Esophagus squamous epithelium (tissue), 5 donors: ENCODE measurements at regions not wholly inside any gene's neighbourhood (a gene's known extent, or its start where the extent isn't known, plus 50 kb on each side); places are given as distances from the start of the nearest gene placed in this dataset.
"Not testable (repeated sequence)": the region's sequence is repeated elsewhere in the genome, so short reads cannot be mapped to it uniquely, and the experiment has no call there.

Experiments
- DNase-seq: peaks from one replicate; lab custom pipeline; 2025; lab: John Stamatoyannopoulos, UW
- H3K27ac ChIP-seq, 4 donors: fragments of 200-600 bp; sonication (generic); one replicate each; pipeline ENCODE4 v1.5.1; 2016 to 2019; ENCODE audit warnings: mild to moderate bottlenecking in 1 of 4
- H3K27me3 ChIP-seq, 4 donors: fragments of 200-600 bp; sonication (generic); 1 replicate in 3 of 4; 2 replicates in 1 of 4; pipeline versions ENCODE4 v1.5.1 to v1.6.0; 2017 to 2021; ENCODE audit warnings: antibody characterized with exemption in 1 of 4
- H3K36me3 ChIP-seq, 3 donors: fragments of 200-600 bp; sonication (generic); one replicate each; pipeline ENCODE4 v1.5.1; 2016 to 2019
- H3K4me1 ChIP-seq, 3 donors: fragments of 200-600 bp; sonication (generic); one replicate each; pipeline ENCODE4 v1.5.1; 2017 to 2019
- H3K4me3 ChIP-seq, 4 donors: fragments of 200-600 bp; sonication (generic); 1 replicate in 3 of 4; 2 replicates in 1 of 4; pipeline ENCODE4 v1.5.1; 2016 to 2019; ENCODE audit warnings: mild to moderate bottlenecking in 2 of 4, moderate library complexity in 1 of 4
- H3K9me3 ChIP-seq, 3 donors: fragments of 200-600 bp; sonication (generic); one replicate each; pipeline ENCODE4 v1.5.1; 2016 to 2019
- POLR2A ChIP-seq, 4 donors: fragments of 450-650 bp; IDR thresholded peaks; one replicate each; pipeline ENCODE4 v1.6.1; 2017; ENCODE audit warnings: antibody characterized with exemption in 4 of 4, mild to moderate bottlenecking in 4 of 4, moderate library complexity in 3 of 4
- WGBS, 2 donors: methylation state at CpG; one replicate each; pipeline ENCODE4 v1.1.5; 2018; 5-methylcytosine and 5-hydroxymethylcytosine counted together
- intact Hi-C: fragments of 100-400 bp; cut with DNase I; formaldehyde crosslinking; loops from one replicate; pipeline ENCODE4 v1.15.0; 2022
- TF ChIP-seq, protein P1 (sequence below), 6 experiments: fragments of 450-650 bp in 4 of 6; fragments of 200-600 bp in 2 of 6; sonication (generic) in 2 of 6; IDR thresholded peaks; one replicate each; pipeline ENCODE4 v1.5.1; 2016 to 2019; ENCODE audit warnings: antibody characterized with exemption in 6 of 6, mild to moderate bottlenecking in 4 of 6, moderate library complexity in 4 of 6
- donor health status: DM: yes; HTN: yes; CAD: no.

DNA sequence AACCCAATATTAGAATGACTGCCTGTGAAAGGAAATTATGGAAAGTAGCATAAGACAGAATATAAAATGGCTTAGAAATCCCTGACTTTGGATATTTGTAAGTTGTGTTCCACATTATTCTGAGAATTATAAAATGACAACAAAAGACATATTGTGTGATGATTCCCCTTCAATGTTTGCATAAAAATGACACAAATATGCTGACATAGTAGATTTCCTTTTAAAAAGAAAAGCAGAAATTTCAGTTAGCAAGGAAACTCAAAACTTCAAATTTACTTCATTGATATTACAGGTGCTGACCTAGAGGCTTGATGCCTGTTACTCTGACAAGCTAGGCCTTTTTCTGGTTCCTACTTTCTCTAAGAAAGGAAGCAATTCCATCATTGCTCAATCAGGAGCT, 816.9 kb upstream of the HS3ST5 start:
- Histone ChIP-seq H3K9me3 (no peaks in the 10 kb centered on the region), H3K27ac (no peak overlapping the region), H3K4me1 (no peaks in the 10 kb centered on the region), H3K4me3 (no peak overlapping the region), H3K27me3 (no peaks in the 10 kb centered on the region), H3K36me3 (no peaks in the 10 kb centered on the region)
- DNase-seq: no peak
- intact Hi-C loops: no loop called here
- TF ChIP-seq POLR2A (IDR thresholded peaks at IDR 0.05): no peak
- TF ChIP-seq, protein P1, sequence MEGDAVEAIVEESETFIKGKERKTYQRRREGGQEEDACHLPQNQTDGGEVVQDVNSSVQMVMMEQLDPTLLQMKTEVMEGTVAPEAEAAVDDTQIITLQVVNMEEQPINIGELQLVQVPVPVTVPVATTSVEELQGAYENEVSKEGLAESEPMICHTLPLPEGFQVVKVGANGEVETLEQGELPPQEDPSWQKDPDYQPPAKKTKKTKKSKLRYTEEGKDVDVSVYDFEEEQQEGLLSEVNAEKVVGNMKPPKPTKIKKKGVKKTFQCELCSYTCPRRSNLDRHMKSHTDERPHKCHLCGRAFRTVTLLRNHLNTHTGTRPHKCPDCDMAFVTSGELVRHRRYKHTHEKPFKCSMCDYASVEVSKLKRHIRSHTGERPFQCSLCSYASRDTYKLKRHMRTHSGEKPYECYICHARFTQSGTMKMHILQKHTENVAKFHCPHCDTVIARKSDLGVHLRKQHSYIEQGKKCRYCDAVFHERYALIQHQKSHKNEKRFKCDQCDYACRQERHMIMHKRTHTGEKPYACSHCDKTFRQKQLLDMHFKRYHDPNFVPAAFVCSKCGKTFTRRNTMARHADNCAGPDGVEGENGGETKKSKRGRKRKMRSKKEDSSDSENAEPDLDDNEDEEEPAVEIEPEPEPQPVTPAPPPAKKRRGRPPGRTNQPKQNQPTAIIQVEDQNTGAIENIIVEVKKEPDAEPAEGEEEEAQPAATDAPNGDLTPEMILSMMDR (IDR thresholded peaks at IDR 0.05): no peak

DNA sequence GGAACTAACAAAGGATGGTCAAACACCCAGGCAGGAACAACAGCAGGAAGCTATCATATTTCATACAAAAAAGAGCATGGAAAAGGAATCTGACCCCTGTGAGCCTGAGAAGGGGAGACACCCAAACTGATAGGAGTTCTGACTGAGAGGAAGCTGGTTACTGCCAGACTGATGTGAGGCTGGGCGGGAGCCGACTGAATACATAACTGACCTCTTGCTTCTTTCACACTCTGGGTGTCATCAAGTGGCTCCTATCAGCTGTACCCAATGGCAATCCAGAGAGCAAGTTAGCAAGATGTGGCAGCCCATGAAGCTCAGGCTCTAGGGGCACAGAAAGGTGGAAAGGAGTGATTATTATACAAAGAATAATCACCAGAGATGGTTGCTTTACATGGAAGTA, 795.1 kb upstream of the HS3ST5 start:
- no peak overlapping the region for H3K27ac ChIP-seq
- intact Hi-C loops: no loop called here
- TF ChIP-seq, protein P1 (IDR thresholded peaks at IDR 0.05): no peak
- no peak for TF ChIP-seq POLR2A (IDR thresholded peaks at IDR 0.05)
- WGBS, 2 donors: 64 to 67% methylated on average over 2 of the region's 2 CpGs
- H3K36me3 ChIP-seq: no peaks in the 10 kb centered on the region
- H3K27me3 ChIP-seq: no peaks in the 10 kb centered on the region
- no peaks in the 10 kb centered on the region for H3K9me3 ChIP-seq
- H3K4me3 ChIP-seq: no peak overlapping the region
- H3K4me1 ChIP-seq: no peaks in the 10 kb centered on the region
- no peak for DNase-seq

DNA sequence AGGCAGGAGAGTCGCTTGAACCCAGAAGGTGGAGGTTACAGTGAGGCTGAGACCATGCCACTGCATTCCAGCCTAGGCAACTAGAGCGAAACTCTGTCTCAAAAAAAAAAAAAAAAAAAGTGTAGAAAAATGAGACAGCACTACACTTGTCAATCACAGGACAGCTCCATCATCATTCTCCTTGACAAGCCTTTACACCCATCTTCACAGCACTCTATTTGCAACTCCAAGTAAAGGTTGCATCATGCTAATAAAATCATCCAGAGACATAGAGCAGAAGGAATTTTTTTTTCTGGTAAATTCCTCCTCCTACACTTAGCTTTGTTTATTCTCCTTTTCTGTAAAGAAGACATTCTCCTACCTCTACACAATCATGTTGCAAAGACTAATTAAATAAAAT, 791.0 kb upstream of the HS3ST5 start:
- no peak for DNase-seq
- intact Hi-C loops: no loop called here
- H3K4me1 ChIP-seq: no peaks in the 10 kb centered on the region
- no peaks in the 10 kb centered on the region for H3K27me3 ChIP-seq
- no peak overlapping the region for H3K27ac ChIP-seq
- TF ChIP-seq POLR2A (IDR thresholded peaks at IDR 0.05): no peak
- TF ChIP-seq, protein P1 (IDR thresholded peaks at IDR 0.05): no peak
- no peak overlapping the region for H3K4me3 ChIP-seq
- WGBS, 2 donors: 73 to 93% methylated on average over 2 of the region's 2 CpGs
- H3K9me3 ChIP-seq: no peaks in the 10 kb centered on the region
- H3K36me3 ChIP-seq: no peaks in the 10 kb centered on the region

DNA sequence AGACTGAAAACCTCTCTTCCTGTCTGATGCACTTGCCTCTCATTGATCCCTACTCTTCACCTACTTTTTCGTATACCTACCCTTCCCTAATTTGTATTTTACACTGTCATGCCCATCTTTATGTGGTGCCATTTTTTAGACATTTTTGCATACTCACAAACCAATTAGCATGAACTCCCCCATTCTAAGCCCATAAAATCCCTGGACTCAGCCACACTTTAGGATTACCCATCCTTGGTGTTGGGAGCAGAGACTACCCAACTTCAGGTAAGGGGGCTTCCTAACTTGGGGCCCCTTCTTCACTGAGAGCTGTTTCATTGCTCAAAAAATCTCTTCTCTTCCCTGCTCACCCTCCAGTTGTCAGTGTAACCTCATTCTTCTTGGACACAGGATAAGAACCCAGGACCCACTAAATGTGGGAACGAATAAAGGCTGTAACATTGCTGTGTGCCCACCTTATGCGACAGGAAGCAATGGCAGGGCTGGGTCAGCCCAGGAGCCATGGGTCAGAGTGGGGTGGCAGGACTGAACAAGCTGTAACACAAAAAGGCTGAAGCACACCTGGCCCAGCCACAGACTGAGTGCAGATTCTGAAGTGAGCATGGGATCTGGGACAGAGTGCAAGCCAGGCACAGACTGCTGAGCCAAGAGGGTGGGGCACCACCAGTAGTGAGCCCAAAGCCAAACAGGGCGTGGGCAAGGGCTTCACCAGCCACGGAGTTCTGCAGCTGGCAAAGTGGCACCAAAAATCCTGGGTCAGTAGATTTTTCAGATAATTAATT, 789.1 kb upstream of the HS3ST5 start:
- 42 to 70% methylated on average over 3 to 5 of the region's 5 CpGs for WGBS, 2 donors
- Histone ChIP-seq H3K4me1 (no peaks in the 10 kb centered on the region), H3K9me3 (no peaks in the 10 kb centered on the region), H3K4me3 (no peak overlapping the region), H3K27ac (no peak overlapping the region), H3K27me3 (no peaks in the 10 kb centered on the region), H3K36me3 (no peaks in the 10 kb centered on the region)
- intact Hi-C loops: no loop called here
- TF ChIP-seq, protein P1 (IDR thresholded peaks at IDR 0.05): no peak
- no peak for TF ChIP-seq POLR2A (IDR thresholded peaks at IDR 0.05)
- DNase-seq: no peak

DNA sequence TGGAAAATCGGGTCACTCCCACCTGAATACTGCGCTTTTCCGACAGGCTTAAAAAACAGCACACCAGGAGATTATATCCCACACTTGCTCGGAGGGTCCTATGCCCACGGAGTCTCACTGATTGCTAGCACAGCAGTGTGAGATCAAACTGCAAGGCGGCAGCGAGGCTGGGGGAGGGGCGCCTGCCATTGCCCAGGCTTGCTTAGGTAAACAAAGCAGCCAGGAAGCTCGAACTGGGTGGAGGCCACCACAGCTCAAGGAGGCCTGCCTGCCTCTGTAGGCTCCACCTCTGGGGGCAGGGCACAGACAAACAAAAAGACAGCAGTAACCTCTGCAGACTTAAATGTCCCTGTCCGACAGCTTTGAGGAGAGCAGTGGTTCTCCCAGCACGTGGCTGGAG, 778.7 kb upstream of the HS3ST5 start:
- H3K27me3 ChIP-seq, H3K4me3 ChIP-seq, H3K4me1 ChIP-seq, intact Hi-C loops, H3K27ac ChIP-seq, DNase-seq, H3K9me3 ChIP-seq, H3K36me3 ChIP-seq: not testable (repeated sequence)
- WGBS, 2 donors: 82 to 98% methylated on average over 5 to 6 of the region's 11 CpGs
